Middle frontal gyrus (tissue), 1 donor: ENCODE measurements at regions not wholly inside any gene's neighbourhood (a gene's known extent, or its start where the extent isn't known, plus 50 kb on each side); places are given as distances from the start of the nearest gene placed in this dataset.
"Not testable (repeated sequence)": the region's sequence is repeated elsewhere in the genome, so short reads cannot be mapped to it uniquely, and the experiment has no call there.

Experiments used
- DNase-seq: peaks from one replicate; pipeline ENCODE4 v3.0.0-alpha.2; 2015; ENCODE audit warnings: low spot score; ENCODE audit errors: extremely low spot score

DNA sequence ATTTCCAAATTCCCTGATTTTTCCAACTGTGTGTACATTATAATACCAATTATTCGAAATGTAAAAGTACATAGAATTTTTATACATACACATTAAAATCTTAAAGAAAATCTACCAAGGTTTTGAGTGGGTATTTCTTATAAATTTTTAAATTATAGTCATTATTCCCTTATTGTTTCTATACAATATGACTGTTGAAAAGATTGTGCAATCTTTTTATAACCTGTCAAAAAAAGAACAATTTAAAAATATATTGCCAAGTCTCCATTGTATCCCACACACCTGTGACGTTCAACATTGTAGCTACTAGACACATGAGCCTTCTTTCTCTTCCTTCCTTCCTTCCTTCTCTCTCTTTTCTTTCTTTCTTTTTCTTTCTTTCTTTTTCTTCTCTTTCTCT, 473.2 kb upstream of the CHRM3 start:
- no peak for DNase-seq

DNA sequence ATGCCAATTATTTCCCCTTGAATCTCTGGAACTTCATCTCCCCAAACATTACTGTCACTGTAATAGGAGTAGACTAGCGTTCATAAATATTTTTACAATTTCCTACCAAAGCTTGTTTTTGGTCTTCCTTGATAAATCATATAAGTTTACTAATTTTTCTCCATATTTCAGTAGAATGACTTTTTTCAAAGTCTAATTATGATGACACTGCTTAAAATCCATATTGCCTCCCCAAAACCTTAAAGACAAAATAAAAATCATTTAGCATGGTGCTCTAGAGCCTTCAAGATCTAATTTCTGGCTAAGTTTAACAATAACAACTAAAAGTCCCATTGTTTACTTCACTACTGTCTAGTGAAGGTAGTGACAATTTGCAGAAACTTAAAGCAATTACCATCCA, 474.2 kb upstream of the CHRM3 start:
- no peak for DNase-seq

DNA sequence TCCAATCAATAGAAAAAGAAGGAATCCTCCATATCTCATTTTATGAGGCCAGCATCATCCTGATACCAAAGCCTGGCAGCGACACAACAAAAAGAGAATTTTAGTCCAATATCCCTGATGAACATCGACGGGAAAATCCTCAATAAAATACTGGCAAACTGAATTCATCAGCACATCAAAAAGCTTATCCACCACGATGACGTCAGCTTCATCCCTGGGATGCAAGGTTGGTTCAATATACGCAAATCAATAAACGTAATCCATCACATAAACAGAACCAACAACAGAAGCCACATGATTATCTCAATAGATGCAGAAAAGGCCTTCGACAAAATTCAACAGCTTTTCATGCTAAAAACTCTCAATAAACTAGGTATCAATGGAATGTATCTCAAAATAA, 483.6 kb upstream of the CHRM3 start:
- DNase-seq, result not testable (repeated sequence)

DNA sequence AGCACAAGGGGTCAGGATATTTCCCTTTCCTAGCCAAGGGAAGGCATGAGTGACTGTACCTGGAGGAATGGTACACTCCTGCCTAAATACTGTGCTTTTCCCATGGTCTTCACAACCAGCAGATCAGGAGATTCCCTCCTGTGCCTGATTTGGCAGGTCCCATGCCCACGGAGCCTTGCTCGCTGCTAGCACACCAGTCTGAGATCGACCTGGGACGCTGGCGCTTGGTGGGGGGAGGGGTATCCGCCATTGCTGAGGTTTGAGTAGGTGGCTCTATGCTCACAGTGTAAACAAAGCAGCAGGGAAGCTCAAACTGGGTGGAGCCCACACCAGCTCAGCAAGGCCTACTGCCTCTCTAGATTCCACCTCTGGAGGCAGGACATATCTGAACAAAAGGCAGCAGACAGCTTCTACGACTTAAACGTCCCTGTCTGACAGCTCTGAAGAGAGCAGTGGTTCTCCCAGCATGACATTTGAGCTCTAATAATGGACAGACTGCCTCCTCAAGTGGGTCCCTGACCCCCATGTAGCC, 486.0 kb upstream of the CHRM3 start:
- no peak for DNase-seq

DNA sequence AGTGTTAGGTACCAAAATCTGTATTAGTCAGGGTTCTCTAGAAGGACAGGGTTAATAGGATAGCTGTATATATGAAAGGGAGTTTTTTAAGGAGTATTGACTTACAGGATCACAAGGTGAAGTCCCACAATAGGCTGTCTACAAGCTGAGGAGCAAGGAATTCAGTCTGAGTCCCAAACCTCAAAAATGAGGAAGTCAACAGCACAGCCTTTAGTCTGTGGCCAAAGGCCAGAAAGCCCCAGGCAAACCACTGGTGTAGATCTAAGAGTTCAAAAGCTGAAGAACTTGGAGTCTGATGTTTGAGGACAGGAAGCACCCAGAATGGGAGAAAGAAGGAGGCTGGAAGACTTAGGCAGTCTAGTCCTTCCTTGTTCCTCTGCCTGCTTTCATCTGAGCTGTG, 487.5 kb upstream of the CHRM3 start:
- DNase-seq, result no peak

DNA sequence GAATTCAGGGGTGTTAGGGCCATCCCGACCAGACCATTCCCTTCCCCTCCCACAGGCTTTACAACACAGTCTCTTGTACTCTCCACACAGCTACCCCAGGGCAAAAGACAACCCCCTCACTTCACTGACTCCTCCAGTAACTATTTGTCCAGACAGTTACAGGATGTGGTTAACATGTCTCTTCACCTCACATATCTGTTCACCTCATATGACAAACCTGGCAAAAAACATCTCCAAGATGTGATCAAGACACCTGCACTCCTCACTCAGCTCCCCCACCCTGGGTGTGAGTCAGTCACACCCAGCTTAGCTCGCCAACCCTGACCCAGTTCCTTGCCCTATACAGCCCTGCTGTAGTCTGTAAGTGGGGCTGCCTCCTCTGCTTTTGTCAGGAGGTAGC, 490.5 kb upstream of the CHRM3 start:
- DNase-seq, result no peak

DNA sequence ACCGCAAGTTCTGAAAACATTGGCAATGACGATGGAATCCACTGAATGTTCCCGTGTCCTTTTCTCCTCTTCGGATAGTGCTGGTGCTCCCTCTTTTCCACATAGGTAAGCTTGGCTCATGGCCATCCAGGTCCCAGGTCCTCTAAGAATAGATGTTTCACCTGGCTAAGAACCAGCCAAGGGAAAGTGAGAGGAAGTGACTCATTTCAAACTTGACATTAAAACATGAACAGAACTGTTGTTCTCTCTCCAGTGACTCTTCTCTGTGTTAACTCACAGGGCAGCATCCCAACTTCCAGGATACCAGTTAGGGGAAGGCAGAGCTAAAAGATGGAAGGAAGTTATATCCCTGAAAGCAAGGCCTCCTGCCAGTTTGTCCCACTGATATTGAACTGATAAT, 493.8 kb upstream of the CHRM3 start:
- no peak for DNase-seq

DNA sequence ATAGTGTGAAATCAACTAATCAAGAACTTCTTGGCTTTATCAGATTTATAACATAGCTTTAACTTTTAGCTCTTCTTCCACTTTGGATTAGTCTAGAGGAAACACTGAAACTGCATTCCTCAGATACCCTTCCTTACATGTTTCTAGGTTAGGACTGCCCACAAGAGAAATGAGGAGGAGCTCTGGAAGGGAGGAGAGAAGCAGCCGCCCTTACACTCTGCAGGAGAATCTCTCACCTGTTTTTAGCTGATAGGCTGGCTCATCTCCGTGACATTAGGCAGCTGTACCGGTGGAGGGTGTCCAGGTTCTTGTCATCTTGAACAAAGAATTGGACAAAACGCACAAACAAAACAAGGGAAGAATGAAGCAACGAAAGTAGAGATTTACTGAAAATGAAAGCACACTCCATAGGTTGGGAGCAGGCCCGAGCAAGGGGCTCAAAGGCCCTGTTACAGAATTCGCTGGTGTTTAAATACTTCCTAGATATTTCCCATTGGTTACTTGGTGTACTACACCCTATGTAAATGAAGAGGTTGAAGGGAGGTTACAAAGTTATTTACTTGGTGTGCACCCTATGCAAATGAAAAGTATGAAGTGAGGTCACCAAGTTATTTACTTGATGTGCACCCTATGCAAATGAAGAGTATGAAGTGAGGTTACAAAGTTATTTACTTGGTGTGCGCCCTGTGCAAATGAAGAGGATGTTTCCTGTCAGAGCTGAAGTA, 524.9 kb upstream of the CHRM3 start:
- no peak for DNase-seq

DNA sequence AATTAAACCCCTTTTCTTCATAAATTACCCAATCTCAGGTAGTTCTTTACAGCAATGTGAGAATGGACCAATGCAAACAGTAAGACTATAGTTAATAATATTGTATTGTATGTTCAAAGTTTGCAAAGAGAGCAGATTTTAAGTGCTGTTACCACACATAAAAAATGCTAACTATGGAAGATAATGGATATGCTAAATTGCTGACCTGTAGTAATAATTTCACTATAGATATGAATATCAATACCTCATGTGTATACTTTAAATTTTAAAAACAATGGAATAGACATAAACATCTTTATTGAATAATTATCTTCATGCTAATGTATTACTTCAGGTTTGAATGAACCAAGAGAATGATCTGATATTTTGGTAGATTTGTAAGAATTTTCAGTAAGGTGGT, 552.4 kb upstream of the CHRM3 start:
- no peak for DNase-seq

DNA sequence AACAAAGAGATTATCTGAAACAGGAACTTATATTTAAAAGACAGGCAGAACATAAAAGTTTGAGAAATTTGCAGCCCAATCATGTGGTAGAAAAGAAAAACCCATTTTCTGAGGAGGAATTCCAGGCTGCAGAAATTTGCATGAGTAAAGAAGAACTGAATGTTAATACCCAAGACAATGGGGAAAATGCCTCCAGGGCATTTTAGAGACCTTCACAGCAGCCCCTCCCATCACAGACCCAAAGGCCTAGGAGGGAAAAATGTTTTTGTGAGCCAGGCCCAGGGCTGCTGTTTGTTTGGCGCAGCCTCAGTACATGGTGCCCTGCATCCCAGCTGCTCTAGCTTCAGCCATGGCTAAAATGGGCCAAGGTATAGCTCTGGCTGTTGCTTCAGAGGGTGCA, 554.3 kb upstream of the CHRM3 start:
- no peak for DNase-seq

DNA sequence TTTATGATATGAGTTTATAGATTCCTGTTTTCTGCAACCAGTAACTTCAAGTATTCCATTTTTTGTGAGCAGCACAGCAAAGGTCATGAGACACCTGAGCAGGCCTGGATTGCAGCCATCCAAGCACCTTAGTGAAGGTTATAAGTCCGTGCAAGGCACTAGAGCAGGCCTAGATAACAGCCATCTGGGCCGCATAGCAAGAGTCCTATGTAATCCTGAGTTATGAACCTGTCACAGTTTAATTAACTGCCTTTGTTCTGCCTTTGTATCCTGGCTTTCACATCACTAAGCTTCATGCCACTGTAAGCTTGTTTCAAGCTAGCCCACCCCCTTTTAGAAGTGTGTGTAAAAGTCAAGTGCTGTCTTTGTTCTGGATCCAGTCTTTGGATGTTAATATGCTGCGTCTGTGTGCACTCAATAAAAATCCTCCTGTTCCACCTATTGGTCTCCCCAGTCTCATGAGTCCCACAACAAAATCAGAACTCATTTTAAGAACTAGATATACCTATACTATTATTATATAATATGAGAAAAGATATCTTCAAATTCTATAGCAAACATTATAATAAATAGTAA, 556.2 kb upstream of the CHRM3 start:
- DNase-seq, result no peak

DNA sequence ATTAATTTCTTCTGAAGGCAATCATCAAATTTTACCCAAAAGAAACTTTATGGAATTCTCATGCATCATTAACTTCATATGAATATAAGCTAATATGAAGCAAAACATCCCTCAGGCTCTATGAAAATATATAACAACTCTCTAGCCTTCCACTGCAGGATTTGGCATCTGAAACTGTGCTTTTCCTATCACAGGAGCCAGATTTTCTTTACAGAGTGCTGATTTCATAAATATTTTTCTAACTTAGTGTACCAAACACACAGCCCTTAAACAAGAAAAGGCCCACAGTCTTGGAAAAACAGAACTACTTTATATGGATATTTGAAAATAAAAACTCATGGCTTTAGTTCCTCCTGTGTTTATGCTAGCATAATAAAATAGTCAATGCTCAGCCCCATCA, 559.5 kb upstream of the CHRM3 start:
- DNase-seq, result no peak

DNA sequence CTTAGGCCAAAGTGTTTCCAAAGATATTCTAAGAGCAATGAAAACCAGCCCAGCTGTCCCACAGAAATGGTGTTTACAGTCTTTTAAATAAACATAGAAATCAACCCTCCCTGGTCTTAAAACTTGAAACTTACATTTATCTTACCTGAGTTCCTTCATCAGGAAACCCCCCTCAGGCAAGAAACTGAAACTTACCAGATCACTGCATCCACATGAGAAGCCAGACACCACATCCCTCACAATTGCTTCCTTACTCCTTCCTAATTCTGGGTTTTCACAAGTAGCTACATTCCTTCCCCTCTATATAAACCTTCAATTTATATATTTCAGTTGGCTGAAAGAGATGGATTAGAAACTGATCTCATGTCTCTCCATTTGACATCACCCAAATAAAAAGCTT, 563.0 kb upstream of the CHRM3 start:
- no peak for DNase-seq

DNA sequence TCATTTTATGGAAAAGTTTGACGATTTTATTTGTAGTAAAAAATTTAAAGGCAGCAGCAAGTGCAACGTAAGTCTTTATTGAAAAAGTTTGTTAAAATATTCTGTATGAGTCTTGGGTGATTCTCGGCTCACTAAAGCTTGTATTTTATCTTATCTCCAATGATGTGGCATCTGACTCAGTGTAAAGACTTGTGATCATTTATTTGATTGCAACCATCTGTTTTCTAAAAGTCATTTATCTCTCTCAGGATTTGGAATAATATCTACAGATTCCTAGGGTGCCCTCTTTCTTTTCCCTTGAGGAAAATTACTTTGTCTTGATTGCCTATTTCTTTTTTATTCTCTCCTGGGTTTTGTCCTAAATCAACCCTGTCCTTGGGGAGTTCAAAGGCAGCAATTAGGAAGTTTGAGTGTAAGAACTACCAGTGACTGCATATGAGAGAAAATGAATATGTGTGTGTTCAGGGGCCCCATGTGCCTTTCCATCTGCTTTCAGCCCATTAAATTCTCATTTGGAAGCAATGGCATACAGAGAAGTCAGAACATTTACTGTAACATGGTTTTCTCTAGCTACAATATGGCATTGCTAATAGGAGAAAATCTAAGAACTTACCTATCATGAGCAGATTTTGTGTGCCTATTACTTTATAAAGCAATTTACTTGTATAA, 575.0 kb upstream of the CHRM3 start:
- DNase-seq, result no peak

DNA sequence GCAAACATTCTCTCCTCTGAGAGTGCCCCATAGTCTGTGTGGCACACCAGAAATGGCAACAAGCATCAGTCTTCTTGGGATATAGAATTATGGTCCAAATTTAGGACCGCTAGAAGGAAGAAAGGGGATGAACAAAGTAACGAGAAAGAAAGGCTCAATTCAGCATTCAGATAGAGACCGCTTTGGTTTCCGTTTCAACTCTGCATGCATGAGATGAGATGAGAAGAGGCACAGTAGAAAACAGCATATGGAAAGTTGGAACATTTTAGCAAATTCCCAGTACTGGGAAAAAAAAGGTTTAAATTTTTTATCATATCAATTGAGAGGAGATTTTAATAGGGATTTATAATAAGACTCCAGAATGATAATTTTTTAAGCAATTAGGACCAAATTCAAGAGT, 595.5 kb upstream of the CHRM3 start:
- no peak for DNase-seq

DNA sequence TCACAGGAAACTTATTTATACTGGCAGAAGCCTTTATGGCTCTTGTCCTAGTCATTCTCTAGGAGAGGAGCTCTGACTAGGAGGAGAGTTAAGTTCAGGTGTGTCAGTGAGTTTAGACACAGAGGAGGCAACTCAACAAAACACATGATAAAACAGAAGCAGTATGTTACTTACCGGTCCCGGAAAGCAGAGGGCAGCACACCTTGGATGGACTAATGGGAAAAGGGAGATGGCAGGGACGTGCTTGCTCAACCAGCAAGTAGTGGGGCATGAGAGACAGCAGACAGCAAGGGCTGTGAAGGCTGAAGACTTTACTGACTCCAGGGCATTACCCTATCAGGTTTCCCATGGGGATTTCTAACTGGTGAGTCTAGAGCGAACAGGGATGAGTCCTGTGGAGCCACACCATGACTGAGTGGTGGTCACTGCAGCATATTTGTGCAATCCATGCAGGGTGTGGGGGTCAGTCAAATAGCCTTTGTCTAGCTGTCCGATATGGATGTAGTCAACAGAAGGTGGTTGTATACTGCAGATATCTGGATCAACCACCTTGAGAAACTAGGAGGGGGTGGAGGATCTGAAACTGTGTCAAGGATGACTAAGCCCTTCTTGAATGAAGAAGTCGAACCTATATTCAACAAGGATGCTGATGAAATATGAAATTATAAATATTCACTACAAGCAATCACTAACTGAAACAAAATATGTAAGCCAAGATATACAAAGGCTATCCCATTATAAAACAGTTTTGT, 596.3 kb upstream of the CHRM3 start:
- DNase-seq, result no peak

DNA sequence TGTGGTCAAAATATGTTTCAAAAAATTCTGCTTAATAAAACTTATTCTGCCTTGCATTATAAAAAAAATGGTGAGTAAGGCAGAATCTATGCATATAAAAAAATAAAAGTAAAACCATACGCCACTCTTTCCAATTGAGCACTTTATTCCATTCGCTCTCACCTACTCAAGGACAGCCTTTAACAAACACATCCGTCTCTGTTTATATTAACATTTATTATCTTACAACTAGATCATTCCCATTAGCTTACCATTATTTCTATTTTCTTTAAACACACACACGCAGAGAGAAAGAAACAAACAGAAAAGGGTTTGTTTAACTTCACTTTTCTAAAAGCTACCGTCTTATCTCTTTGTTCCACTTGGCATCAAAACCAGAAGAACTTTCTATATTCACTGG, 598.9 kb upstream of the CHRM3 start:
- no peak for DNase-seq

DNA sequence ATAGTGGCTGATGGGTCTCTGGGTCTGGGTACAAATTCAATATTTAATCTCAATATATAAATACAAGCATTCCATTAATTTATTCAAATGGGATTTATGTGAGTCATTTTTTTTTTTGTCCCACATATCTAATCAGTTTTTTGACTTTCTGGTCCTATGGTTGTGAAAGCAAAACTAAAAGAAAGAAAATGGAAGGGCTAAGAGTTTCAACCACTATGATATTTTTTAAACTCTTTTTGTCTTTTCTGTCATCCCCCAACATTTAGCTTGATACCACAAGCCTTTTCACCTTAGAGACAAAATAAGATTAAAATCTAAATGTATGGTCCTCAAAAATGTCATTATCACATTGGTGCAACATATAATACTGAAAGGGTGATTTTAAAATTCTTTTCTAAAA, 602.7 kb upstream of the CHRM3 start:
- no peak for DNase-seq

DNA sequence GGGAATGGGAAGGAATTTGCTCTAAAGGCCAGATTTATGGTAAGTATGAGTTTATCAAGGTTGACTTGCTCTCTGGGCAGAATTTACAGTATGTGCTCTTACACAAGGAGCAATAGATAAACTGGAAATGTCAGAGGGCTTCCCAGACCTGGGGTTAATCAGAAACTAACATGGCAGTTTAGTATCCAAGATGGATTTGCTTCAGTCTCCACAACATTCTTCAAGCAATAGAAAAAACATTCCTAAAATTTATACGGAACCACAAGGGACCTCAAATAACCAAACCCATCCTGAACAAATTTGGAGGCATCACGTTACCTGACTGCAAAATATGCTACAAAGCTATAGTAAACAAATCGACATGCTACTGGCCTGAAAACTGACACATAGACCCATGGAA, 606.7 kb upstream of the CHRM3 start:
- no peak for DNase-seq

DNA sequence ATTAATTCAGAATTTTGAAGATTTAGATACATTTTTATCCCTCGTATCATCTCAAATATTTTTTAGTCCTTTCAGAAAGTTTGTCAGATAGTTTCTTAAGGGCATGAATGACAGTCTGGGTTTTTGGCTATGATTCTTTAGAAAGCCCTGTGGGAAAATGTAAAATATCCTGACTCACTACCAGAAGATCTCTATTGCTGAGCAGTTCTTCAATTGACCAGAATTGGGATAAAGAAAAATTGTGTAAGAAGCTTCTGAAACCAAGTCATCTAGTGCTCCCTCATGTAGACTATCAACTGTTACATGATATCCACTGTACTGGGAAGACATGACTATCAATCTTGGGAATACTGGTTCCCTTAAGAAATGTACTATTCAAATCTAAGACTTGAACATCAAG, 608.3 kb upstream of the CHRM3 start:
- DNase-seq, result no peak

DNA sequence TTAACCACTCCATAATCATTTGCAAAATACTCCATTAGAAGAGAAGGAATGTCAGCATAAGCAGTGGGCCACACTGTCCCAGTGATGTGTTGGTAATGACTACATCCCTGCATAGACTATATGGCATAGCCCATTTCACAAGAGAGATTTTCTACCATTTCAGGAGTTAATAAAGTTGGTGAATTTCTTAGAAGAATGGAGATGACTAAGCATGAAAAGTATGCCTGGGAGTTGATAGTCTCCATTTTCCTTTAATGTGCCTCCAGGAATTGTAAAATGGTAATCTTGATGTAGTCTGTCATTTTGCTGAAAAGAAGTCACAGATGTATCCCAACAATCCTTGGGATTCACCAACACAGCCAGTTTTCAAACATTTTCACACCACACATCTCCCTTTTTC, 608.8 kb upstream of the CHRM3 start:
- DNase-seq, result no peak

DNA sequence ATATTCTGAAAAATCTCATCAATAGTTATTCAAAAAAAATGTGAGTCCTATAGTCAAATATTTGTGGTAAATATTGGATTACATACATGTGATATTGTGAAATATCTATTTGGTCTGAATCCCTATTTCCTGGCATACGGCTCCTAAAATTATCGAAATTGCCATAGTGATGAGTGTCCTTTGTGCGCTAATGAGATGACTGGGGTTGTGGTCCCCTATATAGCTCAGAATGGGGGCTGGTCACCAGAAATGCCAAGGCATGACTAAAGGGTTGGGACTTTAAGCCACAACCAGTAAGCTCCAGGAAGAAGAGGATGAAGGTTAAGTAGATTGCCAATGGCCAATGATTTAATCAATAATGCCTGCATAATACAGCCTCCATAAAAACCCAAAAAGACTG, 610.2 kb upstream of the CHRM3 start:
- no peak for DNase-seq
